ENCODE measurements at regions not wholly inside any gene's neighbourhood (a gene's known extent, or its start where the extent isn't known, plus 50 kb on each side); places are given as distances from the start of the nearest gene placed in this dataset.

DNA sequence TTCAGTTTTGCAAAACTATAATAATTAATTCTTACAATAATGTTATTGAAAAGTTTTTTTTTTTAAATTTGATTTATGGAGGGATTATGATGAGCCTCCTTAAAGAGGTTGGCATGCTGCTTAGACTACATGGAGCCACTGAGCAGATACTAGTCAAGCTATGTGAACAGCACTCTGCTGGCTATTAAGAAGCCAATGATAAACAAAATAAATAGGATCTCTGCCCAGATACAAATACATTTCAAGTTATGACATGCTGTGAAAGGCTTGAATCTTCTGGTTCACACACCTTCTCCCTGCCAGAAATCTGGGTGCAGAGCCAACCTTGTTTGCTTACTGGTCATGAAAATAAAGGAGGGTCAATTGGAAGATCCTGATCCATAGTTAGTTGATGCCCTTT is 107.4 kb upstream of the NAV3 start:
- no peak for DNase-seq (ENCODE audit: low spot score)

- DNase-seq (ENCODE audit: low spot score): no peak
Measured at GRCh38 chr12:77722536-77722935, 108.2 kb upstream of the NAV3 start.

DNA sequence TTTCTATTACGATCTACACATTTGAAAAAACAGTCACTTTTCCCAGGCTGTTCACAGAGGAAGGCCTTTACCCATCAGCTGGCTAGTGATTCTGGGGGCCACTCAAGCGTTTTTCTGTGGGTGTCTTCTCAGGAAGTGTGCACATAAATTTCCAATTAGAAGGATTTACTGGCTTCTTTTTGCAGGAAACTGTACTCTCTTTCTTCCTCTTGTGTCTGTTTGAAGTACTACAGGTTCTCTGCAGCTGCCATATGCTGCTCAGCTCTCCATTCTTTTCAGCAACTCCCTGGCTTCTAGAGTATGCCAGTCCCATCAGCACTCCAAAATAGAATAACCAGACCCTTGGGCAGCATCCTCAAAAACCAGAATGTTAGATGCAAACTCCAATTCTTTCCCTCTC is 110.4 kb upstream of the NAV3 start:
- DNase-seq (ENCODE audit: low spot score): no peak

DNA sequence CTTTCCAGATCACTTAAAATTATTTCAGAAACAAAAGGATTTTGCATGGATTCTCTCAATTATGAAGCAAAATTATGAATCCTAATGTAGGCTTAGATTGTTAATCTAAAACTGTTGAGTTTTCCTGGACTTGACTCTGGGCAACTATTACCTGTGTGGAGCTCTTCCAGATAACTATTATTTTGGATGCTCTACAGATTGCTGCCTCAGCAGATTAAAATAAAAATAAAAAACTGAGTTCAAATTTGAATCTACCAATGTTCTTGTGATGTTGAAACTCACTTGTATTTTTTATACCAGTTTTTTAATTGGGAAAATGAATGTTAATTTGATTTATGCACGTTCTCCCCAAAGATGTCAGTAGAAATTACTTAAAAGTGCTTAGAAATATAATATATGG is 120.5 kb upstream of the NAV3 start:
- DNase-seq (ENCODE audit: low spot score): no peak

GRCh38 chr12:77697126-77697525 is 133.6 kb upstream of the NAV3 start:
- DNase-seq (ENCODE audit: low spot score): no peak

DNA sequence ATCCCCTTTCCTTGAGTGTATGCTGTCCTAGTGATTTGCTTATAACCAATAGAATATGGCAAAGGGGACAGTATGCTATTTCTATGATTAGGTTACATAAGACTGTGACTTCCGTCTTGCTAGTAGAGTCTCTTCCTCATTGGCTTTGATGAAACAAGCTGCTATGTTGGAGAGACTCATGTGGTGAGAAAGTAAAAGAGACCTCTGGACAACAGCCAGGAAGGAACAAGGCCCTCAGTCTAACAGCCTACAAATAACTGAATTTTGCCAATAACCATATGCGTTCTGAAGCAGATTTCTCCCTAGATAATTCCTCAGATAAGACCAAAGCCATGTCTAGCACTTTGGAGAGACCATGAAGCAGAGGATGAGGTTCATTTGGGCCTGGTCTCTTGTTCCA is 134.5 kb upstream of the NAV3 start:
- no peak for DNase-seq (ENCODE audit: low spot score)

DNA sequence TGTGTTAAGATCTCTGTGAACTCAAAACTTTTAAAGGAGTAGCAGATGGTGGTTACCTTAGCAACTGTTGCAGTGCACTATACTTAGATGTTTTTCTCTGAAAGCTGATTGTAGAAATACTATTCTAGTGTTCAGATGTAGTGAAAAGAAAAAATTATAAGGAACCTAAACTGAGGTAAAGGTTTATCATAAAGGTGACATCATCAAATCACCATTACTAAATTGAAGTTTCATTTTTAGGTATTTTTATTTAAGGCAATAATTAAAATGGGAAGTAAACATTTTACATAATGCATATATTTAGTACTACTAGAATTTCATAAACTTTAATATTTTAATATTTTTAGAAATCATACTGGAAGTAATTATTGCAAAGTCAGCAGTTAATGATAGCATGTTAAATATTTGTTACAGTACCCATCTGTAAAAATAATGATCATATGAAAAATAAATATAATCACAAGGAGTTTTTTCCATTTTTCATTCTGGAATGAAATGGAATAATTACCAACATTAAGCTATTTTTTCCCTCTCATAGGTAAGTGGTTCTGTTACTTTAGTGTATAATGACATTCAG is 141.1 kb upstream of the NAV3 start:
- DNase-seq (ENCODE audit: low spot score): no peak

DNA sequence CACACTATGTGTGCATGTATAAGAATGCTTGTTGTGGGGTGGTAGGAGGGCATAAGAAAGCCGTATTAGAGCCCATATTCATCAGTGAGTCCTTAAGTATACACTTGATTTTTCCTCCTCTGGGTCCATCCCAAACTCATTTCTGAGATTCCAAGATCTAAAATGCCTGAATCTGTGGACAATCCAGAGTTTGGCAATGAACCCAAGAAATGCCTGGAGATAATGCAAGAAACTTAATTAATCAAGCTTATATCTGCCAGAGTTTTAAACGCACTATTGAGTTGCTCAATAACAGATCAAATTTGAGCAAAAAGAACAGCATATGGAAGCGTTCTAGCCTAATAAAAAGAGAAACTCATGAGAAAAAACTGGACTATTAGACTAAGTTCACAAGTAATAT is 143.4 kb upstream of the NAV3 start:
- no peak for DNase-seq (ENCODE audit: low spot score)

DNA sequence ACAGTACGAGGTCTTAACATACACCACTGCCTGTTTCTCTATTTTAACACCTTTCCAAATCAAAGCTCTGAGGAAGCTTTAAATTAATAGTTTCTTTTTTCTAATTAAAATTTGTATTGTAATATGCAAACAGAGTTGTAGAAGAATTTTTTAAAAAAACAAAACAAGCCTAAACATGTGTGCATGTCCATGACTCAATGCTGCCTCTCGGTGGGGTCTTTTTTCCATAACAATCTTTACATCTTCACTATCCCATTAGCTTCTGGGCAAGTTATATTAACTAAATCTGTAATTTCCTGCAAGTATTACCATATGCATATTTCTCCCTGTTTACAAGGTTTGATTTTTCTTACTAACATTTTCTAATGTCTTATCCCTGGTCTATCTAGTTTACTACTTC is 143.9 kb upstream of the NAV3 start:
- no peak for DNase-seq (ENCODE audit: low spot score)

GRCh38 chr12:77685901-77686300 is 144.8 kb upstream of the NAV3 start:
- no peak for DNase-seq (ENCODE audit: low spot score)

- DNase-seq (ENCODE audit: low spot score): no peak
Measured at GRCh38 chr12:77685112-77685511, 145.6 kb upstream of the NAV3 start.

DNA sequence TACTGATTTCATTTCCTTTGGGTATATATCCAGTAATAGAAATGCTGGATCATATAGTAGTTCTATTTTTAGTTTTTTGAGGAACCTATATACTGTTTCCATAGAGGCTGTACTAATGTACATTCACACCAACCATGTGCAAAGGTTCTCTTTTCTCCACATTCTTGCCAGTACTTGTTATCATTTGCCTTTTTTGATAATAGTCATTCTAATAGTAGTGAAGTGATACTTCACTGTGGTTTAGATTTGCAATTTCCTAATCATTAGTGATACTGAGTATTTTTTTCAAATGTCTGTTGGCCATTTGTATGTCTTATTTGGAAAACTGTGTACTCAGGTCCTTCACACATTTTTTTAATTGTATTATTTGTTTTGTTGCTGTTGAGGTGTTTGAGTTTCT is 148.2 kb upstream of the NAV3 start:
- no peak for DNase-seq (ENCODE audit: low spot score)

DNA sequence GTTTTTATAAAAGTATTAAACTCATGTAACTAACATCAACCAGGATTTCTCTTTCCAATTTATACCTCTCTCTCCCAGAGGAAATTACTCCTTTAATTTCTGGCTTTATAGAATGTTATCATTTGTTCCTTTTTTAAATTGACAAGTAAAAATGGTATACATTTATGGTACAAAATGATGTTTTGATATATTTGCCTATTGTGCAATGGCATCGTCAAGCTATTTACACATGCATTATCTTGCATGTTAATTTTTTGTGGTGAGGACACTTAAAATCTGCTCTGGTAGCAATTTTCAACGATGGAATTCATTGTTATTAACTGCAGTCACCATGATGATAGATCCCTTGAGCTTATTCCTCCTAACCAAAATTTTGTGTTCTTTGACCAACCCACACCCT is 149.0 kb upstream of the NAV3 start:
- DNase-seq (ENCODE audit: low spot score): no peak

- no peak for DNase-seq (ENCODE audit: low spot score)
Measured at GRCh38 chr12:77679686-77680085, 151.0 kb upstream of the NAV3 start.

GRCh38 chr12:77678621-77679020 is 152.1 kb upstream of the NAV3 start:
- DNase-seq (ENCODE audit: low spot score): no peak

DNA sequence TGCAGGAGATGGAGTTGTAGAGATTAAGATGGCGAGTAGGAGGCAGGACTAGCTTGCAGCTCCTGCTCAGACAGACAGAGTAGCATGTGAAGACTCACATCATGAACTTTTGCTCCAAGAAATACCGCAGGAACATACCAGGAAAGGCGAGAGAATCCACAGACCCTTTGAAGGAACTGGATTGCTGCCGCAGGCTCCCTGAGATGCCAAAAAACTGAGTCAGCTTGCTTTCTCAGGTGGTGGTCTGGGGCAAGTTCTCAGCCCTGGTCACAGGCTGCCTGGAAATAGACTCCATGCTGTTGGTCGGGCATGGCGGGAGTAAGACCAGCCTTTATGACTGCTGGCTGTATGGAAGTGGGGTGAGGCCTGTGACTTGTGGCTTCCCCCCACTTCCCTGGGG is 163.6 kb upstream of the NAV3 start:
- DNase-seq (ENCODE audit: low spot score): no peak

- DNase-seq (ENCODE audit: low spot score): no peak
Measured at GRCh38 chr12:77648716-77649115, 182.0 kb upstream of the NAV3 start.

DNA sequence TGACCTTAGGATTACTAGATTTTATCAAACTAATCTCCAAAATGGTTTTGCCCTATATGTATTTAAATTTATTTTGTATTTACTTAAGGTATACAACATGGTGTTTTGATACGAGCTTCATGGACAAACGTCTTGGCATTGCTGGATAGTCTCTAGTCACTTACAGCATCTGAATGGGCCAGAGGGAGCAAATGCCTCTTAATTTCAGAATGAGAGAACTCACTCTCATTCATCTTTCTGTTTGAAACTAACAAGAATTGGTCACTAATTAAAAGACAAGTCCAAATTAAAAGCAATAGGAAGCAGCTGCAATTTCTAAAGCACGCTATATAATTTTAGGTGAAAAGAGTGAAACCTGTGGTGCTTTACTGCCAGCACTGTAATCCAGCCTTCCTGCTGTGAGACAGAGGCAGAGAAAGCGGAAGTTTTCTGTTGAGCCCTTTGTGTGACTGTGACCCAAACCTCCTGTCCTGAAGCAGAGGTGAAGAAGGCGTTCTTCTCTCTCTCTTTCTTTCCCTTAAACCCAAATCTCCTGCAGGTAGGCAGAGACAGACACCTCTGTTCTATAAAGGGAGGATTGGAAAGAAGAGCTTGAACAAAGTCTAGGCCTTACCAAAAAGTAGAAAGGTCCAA is 184.6 kb upstream of the NAV3 start:
- DNase-seq (ENCODE audit: low spot score): no peak

DNA sequence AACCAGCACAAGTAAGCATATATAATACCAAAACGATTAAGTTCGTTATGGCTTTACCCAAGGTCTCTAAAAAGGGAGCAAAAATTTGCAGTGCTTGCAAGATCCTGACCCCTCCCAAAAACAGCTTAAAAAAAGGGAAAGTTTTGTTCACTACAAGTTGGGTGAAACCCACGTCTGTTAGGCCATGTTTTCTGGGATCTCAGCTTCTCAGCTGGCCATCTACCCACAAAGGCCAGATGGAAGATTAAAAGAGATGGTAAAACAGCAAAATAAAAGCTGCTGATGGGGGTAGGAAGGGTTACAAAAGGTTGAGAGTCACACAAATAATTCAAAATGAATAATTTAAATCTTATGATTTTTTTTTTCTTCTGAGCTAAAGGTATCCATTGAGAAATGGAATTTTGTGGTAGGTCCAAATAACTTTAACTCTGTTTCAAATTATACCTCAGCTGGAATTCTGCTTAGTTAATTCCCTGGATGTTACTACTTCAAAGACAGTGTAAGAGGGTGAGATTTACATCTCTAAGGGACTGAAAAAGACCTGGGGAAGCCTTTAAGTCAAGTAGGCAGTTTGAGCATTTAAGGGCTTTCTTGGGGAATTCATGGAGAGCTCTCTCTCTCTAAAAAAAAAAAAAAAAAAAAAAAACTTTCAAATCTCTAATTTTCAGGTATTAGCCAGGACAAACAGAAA is 185.6 kb upstream of the NAV3 start:
- DNase-seq (ENCODE audit: low spot score): no peak

DNA sequence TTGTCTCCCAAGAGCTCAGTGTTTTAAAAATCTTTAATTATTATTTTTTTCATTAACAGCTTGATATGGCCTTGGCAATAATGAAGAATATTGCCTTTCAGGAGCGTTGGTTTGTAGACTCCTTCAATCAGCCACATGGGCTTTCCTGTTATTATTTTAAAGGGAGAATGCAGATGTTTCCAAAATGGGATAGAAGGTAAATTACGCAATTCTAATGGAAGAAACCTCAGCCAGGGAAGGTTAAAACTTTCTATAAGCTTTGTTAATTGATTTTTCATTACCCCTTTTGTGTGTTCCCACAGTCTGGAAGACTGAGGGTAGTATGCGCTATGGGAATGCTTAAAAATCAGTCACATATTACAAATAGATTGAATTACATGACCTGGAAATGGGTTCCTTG is 188.4 kb upstream of the NAV3 start:
- no peak for DNase-seq (ENCODE audit: low spot score)

GRCh38 chr12:77640356-77640755 is 190.3 kb upstream of the NAV3 start:
- no peak for DNase-seq (ENCODE audit: low spot score)

- no peak for DNase-seq (ENCODE audit: low spot score)
Measured at GRCh38 chr12:77630790-77631445, 199.8 kb upstream of the NAV3 start.

GRCh38 chr12:77630344-77630743 is 200.3 kb upstream of the NAV3 start:
- no peak for DNase-seq (ENCODE audit: low spot score)

Data from mesenteric fat pad (tissue), 1 donor.